ENCODE measurements at regions not wholly inside any gene's neighbourhood (a gene's known extent, or its start where the extent isn't known, plus 50 kb on each side); places are given as distances from the start of the nearest gene placed in this dataset.

DNA sequence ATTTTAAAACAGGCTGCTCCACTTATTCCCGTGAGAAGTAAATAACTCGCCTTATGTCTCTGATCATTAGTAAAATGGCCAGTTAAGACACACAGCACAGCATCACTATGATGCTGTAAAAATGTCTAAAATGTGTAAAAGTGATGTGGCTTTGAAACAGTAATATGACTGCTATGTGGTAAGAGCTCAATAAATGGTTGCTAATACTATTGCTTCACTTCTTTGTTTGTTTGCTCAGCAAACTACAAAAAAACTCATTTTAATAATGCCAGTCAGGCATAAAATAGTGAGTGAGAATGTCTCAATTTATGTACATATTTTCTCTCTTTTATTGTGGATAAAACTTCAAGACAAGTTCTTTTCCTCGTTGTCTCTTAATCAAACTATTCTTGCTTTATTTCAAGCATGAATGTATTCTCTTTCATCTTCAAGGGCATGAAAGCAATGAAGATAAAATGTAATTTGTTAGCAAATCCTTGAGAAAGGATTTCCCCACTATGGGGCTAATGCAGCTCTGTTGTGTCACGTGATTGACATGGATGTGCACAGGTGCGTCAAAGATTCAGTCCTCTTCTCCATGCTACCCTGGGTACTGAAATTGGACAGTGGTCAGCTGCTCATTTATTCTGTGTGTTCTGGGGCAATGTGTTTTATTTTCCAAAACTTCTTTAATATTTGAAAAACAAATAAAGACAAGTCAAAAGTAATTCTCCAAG is 387.2 kb downstream of the TRIB2 start:
- DNase-seq: no peak

DNA sequence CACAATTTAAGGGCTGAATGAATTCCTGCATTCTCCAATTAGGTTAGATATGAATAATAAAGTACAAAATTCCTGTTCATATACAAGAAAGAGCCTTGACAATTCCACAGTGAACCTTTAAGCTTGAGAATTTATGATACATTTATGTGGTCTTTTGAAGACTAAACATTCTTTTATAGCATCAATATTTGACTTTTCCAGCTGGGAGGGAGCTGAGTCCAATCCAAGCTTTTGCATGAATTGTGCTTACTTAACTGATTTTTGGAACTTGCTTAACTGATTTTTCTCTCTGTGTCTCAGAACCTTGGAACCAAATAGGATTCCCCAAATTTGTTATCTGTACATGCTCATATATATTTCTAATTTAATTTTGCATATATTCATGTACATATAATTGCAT is 388.0 kb downstream of the TRIB2 start:
- no peak for DNase-seq

DNA sequence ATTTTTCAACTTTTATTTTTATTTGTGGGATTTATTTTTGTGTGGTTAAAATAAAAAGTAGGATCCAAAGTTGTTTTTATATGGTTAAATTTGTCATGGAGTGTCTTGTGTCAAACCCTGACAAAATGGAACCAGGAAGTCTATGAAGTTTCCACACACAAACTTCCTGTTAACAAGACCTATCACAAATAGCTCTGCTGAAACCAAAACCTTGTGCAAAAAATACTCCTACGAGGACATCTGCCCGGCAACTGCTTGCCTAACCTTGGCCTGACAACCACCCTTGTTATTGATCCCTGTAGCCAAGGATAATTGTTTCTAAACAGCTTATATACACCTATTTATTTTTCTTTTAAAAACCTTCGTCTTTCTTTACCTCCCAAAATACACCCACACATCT is 389.6 kb downstream of the TRIB2 start:
- DNase-seq: no peak

- DNase-seq: no peak
Measured at GRCh38 chr2:13109516-13109915, 392.8 kb downstream of the TRIB2 start.

DNA sequence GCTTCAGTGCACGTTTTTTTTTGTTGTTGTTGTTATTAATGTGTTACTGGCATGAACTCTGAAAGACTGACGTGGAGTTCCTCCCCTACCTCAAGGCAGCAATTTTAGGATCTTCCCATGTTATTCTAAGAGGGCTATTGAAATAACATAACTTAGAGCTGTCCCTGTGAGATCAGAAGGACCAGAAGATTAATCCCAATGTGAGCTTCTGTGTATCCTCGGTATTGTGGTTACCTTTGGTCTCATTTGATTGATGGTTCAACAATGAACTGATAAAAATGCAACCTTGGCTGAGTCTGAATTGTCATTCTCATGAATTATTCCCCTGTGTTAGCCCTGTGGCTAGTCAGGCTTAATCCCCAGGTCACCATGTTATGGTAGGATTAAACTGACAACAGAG is 394.1 kb downstream of the TRIB2 start:
- no peak for DNase-seq

DNA sequence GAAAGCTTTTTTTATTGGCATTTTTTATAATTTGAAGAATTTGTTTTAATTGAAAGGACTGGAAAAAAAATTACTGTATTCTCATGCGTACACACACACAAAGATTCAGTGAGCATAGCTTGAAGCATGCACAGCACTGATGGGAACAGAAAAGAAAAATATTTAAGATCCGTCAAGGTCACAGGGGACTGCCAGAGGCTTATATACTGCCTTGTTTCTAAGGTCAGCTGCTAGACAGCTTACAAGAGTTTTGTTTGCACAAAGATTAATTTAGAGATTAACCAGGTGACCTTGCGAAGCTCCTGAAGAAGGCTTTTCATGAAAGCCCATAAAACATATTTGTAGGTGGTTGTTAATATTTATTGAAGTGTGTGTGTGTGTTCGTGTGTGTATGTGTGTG is 396.3 kb downstream of the TRIB2 start:
- DNase-seq: no peak

DNA sequence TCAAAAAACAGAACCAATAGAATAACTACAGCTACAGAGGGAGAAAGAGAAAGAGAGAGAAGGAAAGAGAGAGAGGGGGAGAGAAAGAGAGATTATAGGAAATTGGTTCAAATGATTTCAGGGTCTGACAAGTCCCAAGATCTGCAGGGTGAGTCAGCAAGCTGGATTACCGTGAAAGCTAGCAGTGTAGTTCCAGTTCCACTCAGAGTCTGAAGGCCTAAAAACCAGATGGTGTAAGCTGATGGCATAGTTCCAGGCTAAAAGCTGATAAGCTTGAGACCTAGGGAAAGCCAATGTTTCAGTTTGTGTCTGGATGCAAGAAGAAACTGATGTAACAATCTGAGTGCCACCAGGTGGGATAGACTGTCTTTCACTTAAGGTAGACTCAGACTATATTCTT is 397.7 kb downstream of the TRIB2 start:
- DNase-seq: no peak

GRCh38 chr2:13115643-13116042 is 398.9 kb downstream of the TRIB2 start:
- no peak for DNase-seq

DNA sequence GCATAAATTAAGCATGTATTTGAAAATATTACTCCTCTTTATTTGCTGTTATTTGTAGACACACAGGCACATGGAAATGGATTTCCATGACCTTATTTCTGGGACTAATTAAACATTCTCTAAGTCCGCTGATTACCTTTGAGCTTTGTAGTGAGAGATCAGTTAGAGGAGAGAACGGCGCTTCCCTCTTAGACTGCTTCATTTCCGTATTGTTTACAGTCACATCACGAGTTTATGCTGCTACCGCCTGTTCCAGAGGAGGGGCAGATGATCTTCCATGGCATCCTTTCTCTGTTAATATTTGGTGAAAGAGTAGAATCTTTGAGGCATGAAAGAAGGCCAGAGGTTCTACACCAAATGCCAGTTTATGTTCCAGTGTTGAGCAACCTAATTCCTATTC is 404.4 kb downstream of the TRIB2 start:
- no peak for DNase-seq

DNA sequence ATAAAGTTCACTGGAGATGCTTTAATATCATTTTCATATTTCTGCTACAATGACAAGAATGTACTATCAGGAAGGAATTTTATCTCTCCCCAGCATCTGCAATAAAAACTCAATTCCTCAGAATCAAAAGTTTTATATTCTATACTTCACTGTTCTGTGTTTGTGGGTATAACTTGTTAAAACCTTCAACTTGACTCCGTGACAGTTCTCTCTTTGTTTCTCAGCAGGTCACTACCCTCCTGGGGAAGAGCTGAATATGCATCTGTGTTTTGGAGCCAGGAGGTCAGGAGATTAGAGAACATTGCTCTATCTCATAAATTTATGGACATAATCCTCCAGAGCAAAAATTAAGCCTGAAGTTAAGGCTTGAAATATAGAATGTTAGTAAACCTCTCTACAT is 411.4 kb downstream of the TRIB2 start:
- DNase-seq: no peak

- no peak for DNase-seq
Measured at GRCh38 chr2:13135369-13135768, 418.6 kb downstream of the TRIB2 start.

DNA sequence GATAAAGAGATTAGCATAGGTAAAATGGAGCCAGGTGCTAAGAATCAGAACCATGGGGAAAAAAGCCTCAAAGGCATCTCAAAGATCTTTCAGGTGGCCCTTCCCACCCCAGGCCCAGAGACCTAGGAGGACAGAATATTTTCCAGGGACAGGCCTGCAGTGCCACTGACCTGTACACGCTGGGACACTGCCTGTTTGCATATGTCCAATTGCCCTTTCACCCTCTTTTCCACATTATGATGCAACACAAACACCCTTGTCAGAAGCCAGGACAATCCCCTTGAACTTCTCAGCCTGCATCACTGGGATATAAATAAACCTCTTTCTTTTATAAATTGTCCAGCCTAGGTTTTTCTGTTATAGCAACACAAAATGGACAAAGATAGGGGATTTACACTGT is 419.1 kb downstream of the TRIB2 start:
- no peak for DNase-seq

DNA sequence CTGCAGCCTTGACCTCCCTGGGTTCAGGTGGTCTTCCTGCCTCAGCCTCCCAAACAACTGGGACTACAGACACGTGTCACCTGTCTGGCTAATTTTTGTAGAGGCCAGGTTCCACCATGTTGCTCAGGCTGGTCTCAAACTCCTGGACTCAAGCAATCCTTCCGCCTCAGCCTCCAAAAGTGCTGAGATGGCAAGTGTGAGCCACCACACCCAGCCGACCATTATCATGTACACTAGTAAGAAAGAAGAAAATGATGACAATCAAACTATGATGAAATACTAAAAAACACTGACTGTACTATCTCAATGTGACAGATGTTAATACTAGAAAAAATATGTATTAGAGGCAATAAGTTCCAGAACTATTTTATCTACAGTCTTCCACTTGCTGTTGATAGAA is 420.9 kb downstream of the TRIB2 start:
- DNase-seq: no peak

DNA sequence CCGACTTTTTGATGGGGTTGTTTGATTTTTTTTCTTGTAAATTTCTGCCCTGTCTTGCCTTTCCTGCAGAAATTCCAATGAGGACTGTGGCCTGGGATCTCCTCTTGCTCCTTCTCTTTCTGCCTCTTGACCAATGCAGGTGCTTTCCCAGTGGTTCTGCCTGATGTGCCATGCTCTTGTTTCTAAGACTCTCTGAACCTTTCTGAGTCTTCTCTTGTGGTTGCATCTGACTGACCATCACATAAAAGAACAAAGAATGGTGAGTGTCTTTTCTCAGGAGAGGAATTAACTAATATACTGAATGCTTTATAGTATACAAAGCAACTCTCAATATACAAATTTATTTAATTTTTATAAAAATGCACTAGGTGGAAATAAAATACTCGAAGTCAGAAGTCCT is 424.6 kb downstream of the TRIB2 start:
- no peak for DNase-seq

GRCh38 chr2:13143451-13143850 is 426.7 kb downstream of the TRIB2 start:
- DNase-seq: no peak

DNA sequence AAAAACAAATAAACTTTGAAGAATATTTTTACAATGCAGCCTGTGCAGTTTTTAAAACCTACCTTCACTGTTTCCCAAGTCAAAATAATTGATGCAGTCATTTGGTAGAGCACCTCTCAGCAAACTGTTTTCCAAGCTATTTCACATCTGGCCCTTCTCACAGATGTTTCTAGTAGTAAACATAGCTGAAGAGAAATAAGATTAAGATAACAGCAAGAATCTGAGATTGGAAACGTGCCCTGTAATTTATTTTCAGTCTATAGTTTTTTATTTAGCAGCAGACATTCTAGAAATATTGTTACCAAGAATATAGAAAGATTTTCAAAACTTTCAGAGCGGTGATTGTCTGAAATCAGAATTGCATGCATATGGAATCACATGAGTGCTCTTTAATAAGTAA is 440.2 kb downstream of the TRIB2 start:
- DNase-seq: no peak

DNA sequence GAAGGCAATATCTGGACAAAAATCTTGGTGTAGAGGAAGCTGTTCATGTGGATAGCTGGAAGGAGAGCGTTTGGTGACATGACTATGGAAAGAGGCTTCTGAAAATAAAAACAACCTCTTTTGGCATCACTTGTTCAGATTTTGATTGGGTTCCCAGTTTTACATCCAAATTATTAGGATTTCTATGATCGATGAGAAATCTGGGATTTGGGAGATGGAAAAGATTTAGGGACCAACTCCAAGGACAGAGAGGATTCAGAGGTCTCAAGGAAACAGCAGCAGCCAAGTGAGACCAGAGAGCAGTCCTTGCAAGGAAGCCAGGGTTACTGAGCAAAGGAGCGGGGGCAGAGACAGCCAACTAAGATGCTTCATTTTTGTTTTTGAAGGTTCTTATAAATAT is 441.7 kb downstream of the TRIB2 start:
- DNase-seq: no peak

DNA sequence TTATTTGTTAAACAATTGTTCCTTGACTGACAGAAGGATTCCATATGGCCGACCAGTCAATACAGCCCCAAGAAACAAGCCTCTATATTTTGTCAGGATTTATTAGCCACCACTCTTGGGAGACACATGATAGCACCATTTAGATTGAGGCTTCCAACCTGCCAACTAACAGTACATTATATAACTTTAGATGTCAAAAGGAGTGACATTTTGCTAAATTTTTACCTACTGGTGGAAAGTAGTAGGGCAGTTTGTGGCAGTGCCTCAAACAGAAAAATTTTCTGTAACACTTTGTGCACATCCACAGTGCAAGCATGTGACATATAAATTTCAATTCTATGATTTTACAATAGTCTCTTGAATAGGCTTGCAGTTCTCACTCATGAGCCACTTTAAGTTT is 464.0 kb downstream of the TRIB2 start:
- DNase-seq: no peak

GRCh38 chr2:13193075-13193474 is 476.3 kb downstream of the TRIB2 start:
- DNase-seq: no peak

DNA sequence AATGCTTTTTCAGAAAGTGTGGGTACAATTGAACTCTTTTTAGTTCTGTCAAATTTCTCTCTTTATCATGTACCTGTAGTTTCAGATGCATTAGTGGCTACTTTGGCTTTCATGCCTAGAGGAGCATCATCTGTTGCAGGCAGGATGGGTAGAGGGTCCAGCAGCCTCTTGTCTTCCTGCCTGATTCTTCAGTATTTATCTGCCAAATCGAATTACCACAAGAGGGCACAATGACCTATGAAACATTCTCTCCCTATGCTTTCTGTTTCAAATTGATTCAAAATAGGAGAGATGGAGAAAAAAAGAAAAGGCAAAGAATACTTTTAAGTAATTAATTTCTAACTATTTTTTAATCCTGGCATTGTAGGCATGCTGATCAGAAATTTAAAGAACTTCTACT is 477.2 kb downstream of the TRIB2 start:
- no peak for DNase-seq

- DNase-seq: no peak
Measured at GRCh38 chr2:13195270-13195669, 478.5 kb downstream of the TRIB2 start.

DNA sequence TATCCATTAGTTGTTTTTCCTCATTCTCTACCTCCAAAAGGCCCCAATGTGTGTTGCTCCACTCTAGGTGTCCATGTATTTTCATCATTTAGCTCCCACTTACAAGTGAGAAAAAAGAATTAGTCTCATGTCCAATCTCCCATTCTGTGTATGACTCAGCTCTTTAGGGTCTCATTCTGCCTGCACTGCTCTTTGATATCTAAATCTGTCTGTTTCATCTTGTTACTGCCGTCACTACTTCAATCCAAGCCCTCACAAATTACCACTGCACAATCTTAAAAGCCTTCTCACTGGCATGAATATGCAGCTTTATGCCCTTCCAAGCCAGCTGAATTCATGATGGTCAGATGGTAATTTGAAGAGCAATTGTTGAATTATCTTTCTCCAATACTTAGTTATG is 480.5 kb downstream of the TRIB2 start:
- DNase-seq: no peak

DNA sequence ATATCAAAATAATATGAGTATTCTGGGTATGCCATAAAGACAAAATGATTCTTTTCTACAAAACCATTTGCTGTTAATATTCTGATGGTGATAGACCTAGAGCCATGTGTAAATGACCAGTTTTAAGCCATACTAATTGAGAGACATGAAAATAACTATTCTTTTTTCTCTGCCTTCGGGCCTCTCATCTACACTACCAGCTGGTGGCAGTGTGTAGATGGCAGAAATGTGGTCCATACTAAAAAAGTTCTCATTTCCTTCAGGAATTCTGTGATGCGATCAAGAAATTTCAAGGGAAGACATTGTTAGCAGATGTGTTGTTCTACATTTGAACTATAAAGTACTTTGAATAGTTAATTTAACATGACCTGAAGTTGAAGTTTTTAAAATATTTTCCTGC is 485.2 kb downstream of the TRIB2 start:
- no peak for DNase-seq

DNA sequence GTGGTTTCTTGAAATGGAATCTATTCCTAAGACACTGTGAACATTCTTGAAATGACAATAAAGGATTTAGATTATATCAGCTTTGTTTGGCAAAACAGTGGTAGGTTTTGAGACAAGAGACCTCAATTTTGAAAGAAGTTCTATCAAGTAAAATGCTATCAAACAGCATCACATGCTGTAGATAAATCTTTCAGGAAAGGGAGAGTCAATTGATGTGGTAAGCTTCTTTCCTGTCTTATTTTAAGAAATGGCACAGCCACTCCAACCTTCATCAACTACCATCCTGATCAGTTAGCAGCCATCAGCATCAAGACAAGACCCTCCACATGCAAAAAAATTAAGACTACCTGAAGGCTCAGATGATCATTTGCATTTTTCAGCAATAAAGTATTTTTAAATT is 495.4 kb downstream of the TRIB2 start:
- DNase-seq: no peak

GRCh38 chr2:13218205-13218604 is 501.5 kb downstream of the TRIB2 start:
- no peak for DNase-seq

All from right kidney (tissue), 1 donor.